ENCODE measurements at regions not wholly inside any gene's neighbourhood (a gene's known extent, or its start where the extent isn't known, plus 50 kb on each side); places are given as distances from the start of the nearest gene placed in this dataset.

DNA sequence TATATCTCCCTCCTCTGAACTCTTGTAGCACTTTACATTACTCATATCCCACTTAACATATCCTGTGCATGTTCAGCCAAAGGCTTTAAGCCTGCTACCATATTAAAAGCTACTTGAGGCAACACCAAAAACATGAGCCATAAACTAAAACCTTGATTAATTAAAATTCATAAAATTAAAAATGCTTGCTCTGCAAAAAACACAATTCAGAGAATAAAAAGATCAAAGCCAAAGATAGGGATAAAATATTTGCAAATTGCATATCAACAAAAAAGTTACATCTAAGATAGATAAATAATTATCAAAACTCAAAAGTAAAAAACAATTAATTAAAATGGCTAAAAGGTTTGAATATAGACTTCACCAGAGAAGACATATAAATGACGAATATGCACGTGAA is 495.4 kb upstream of the PIK3C3 start:
- in situ Hi-C loops (cut with MboI; ENCODE audit: low pct_unique_long_range_greater_than_20kb, low sequenced_read_pairs, unreplicated experiment) = no loop called here
- TF ChIP-seq, protein P1, sequence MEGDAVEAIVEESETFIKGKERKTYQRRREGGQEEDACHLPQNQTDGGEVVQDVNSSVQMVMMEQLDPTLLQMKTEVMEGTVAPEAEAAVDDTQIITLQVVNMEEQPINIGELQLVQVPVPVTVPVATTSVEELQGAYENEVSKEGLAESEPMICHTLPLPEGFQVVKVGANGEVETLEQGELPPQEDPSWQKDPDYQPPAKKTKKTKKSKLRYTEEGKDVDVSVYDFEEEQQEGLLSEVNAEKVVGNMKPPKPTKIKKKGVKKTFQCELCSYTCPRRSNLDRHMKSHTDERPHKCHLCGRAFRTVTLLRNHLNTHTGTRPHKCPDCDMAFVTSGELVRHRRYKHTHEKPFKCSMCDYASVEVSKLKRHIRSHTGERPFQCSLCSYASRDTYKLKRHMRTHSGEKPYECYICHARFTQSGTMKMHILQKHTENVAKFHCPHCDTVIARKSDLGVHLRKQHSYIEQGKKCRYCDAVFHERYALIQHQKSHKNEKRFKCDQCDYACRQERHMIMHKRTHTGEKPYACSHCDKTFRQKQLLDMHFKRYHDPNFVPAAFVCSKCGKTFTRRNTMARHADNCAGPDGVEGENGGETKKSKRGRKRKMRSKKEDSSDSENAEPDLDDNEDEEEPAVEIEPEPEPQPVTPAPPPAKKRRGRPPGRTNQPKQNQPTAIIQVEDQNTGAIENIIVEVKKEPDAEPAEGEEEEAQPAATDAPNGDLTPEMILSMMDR (IDR thresholded peaks at IDR 0.05; ENCODE audit: extremely low read depth, insufficient read depth, missing control alignments) = no peak
- no peak for DNase-seq (ENCODE audit: low spot score)

- TF ChIP-seq, protein P1 (IDR thresholded peaks at IDR 0.05; ENCODE audit: extremely low read depth, insufficient read depth, missing control alignments) = no peak
- in situ Hi-C loops (cut with MboI; ENCODE audit: low pct_unique_long_range_greater_than_20kb, low sequenced_read_pairs, unreplicated experiment) = no loop called here
- no peak for DNase-seq (ENCODE audit: low spot score)
Observed at GRCh38 chr18:41458376-41458775, 496.7 kb upstream of the PIK3C3 start.

DNA sequence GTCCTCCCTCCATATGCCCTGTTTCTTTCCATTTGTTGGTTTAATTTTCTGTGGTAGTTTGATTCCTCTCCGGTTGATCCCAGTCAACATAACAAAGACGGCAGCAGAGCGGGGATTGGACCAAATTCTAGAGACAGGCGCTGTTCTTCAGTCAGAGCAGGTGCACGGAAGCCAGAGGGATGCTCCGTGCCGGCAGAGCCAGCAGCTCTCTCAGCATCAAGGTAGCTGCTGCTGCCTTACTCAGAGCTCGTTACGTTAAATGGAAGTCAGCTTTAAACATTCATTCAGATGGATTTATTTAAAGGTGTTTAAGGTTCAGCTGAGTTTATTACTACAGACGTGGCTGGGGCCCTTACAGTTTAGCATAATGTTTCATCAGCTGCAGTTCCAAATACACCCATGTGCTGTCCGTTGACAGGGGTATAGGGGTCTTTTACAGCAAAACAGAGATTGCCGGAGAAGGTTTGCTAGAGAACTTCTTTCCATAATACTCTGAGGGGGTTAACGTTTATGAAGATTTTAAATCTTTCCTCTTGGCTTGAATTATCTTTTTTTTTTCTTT is 497.2 kb upstream of the PIK3C3 start:
- TF ChIP-seq, protein P1 (IDR thresholded peaks at IDR 0.05; ENCODE audit: extremely low read depth, insufficient read depth, missing control alignments) = no peak
- DNase-seq (ENCODE audit: low spot score) = no peak
- in situ Hi-C loops (cut with MboI; ENCODE audit: low pct_unique_long_range_greater_than_20kb, low sequenced_read_pairs, unreplicated experiment) = no loop called here

GRCh38 chr18:41456831-41457230 is 498.2 kb upstream of the PIK3C3 start:
- TF ChIP-seq, protein P1 (IDR thresholded peaks at IDR 0.05; ENCODE audit: extremely low read depth, insufficient read depth, missing control alignments) = no peak
- in situ Hi-C loops (cut with MboI; ENCODE audit: low pct_unique_long_range_greater_than_20kb, low sequenced_read_pairs, unreplicated experiment) = no loop called here
- no peak for DNase-seq (ENCODE audit: low spot score)

DNA sequence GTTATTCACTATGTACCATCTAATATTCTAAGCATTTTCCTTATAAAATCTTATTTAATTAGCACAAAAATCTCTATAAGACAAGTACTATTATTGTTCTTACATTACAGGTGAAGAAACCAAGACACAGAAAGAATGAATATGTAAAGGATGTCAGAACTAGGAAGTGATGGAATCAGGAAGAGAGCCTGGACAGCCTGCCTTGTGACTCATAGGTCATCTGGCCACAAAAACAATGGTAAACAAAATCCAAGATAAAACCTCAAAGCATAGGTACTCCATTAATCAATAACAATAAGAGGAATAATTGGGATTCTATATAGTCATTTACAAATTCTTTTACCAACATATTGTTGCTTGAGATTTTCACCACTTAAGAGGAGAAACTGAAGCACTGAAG is 505.4 kb upstream of the PIK3C3 start:
- in situ Hi-C loops (cut with MboI; ENCODE audit: low pct_unique_long_range_greater_than_20kb, low sequenced_read_pairs, unreplicated experiment) = no loop called here
- TF ChIP-seq, protein P1 (IDR thresholded peaks at IDR 0.05; ENCODE audit: extremely low read depth, insufficient read depth, missing control alignments) = no peak
- DNase-seq (ENCODE audit: low spot score) = no peak

GRCh38 chr18:41444943-41445342 is 510.1 kb upstream of the PIK3C3 start:
- no peak for DNase-seq (ENCODE audit: low spot score)

More at GRCh38 chr18:41444943-41445342, 510.1 kb upstream of the PIK3C3 start:
- in situ Hi-C loops (cut with MboI; ENCODE audit: low pct_unique_long_range_greater_than_20kb, low sequenced_read_pairs, unreplicated experiment) = no loop called here
- TF ChIP-seq, protein P1 (IDR thresholded peaks at IDR 0.05; ENCODE audit: extremely low read depth, insufficient read depth, missing control alignments) = no peak
